ENCODE measurements at regions not wholly inside any gene's neighbourhood (a gene's known extent, or its start where the extent isn't known, plus 50 kb on each side); places are given as distances from the start of the nearest gene placed in this dataset.

- TF ChIP-seq EZH2 (IDR thresholded peaks at IDR 0.05; ENCODE audit: insufficient read depth, low read length) (no peak), CTCF (IDR thresholded peaks at IDR 0.05; ENCODE audit: insufficient read depth, low read depth, low read length) (no peak)
These were observed 306.5 kb downstream of the SQOR start for GRCh38 chr15:45941367-45941766.

Data from astrocyte (in vitro differentiated cells and primary cell).